ENCODE measurements at regions not wholly inside any gene's neighbourhood (a gene's known extent, or its start where the extent isn't known, plus 50 kb on each side); places are given as distances from the start of the nearest gene placed in this dataset.

- TF ChIP-seq CTCF (IDR thresholded peaks at IDR 0.05; ENCODE audit: low read length) (no peak), EZH2 (IDR thresholded peaks at IDR 0.05; ENCODE audit: borderline replicate concordance, low read length) (no peak)
Measured at GRCh38 chr10:117669122-117669521, 126.6 kb downstream of the EMX2 start.

Measured in OCI-LY1 (cell line).